ENCODE measurements at regions not wholly inside any gene's neighbourhood (a gene's known extent, or its start where the extent isn't known, plus 50 kb on each side); places are given as distances from the start of the nearest gene placed in this dataset.

- Histone ChIP-seq H3K27me3 (ENCODE audit: insufficient read depth, low read depth, low read length) (no peaks in the 10 kb centered on the region), H3K4me3 (ENCODE audit: low read length) (no peak overlapping the region), H3K79me2 (replicated peaks; ENCODE audit: insufficient read depth, low read length) (no peaks in the 10 kb centered on the region), H3K9me2 (ENCODE audit: insufficient read depth, low read length) (no peaks in the 10 kb centered on the region), H3K4me2 (ENCODE audit: low read length) (no peak overlapping the region), H3K9me3 (ENCODE audit: low read length) (no peaks in the 10 kb centered on the region), H3K9ac (ENCODE audit: low read length) (no peak overlapping the region), H3K36me3 (ENCODE audit: insufficient read depth, low read length) (no peaks in the 10 kb centered on the region), H2AFZ (ENCODE audit: low read depth, low read length) (no peak overlapping the region), H3K27ac (ENCODE audit: low read length) (no peak overlapping the region), H3F3A (ENCODE audit: insufficient read depth, low read length, poor library complexity, severe bottlenecking) (no peaks in the 10 kb centered on the region), H4K20me1 (ENCODE audit: insufficient read depth) (no peaks in the 10 kb centered on the region)
- TF ChIP-seq REST (IDR thresholded peaks at IDR 0.05; ENCODE audit: borderline replicate concordance) (no peak), CTCF (IDR thresholded peaks at IDR 0.05; ENCODE audit: poor library complexity, severe bottlenecking) (no peak)
Measured at GRCh38 chr4:123913598-123913997, 517.0 kb downstream of the SPRY1 start.

- Histone ChIP-seq H3K27me3 (ENCODE audit: insufficient read depth, low read depth, low read length) (no peaks in the 10 kb centered on the region), H3K9me3 (ENCODE audit: low read length) (no peaks in the 10 kb centered on the region), H3K79me2 (replicated peaks; ENCODE audit: insufficient read depth, low read length) (no peaks in the 10 kb centered on the region), H3K36me3 (ENCODE audit: insufficient read depth, low read length) (no peaks in the 10 kb centered on the region), H3K4me2 (ENCODE audit: low read length) (no peak overlapping the region), H3F3A (ENCODE audit: insufficient read depth, low read length, poor library complexity, severe bottlenecking) (no peaks in the 10 kb centered on the region), H3K27ac (ENCODE audit: low read length) (no peak overlapping the region), H3K9me2 (ENCODE audit: insufficient read depth, low read length) (no peaks in the 10 kb centered on the region), H3K9ac (ENCODE audit: low read length) (no peak overlapping the region), H2AFZ (ENCODE audit: low read depth, low read length) (no peak overlapping the region), H3K4me3 (ENCODE audit: low read length) (no peak overlapping the region), H4K20me1 (ENCODE audit: insufficient read depth) (no peaks in the 10 kb centered on the region)
- TF ChIP-seq EZH2 (IDR thresholded peaks at IDR 0.05; ENCODE audit: borderline replicate concordance, insufficient read depth, low read length, poor library complexity, severe bottlenecking) (no peak), EP300 (conservative IDR thresholded peaks at IDR 0.05; ENCODE audit: poor library complexity, severe bottlenecking) (no peak), MXI1 (conservative IDR thresholded peaks at IDR 0.05; ENCODE audit: poor library complexity, severe bottlenecking) (no peak), REST (IDR thresholded peaks at IDR 0.05; ENCODE audit: borderline replicate concordance) (no peak), SMC3 (conservative IDR thresholded peaks at IDR 0.05; ENCODE audit: poor library complexity) (no peak), TAF1 (IDR thresholded peaks at IDR 0.05; ENCODE audit: low read depth) (no peak), CTCF (IDR thresholded peaks at IDR 0.05; ENCODE audit: poor library complexity, severe bottlenecking) (no peak), RAD21 (conservative IDR thresholded peaks at IDR 0.05) (no peak), POLR2AphosphoS5 (IDR thresholded peaks at IDR 0.05) (no peak)
Measured at GRCh38 chr4:123916821-123917220, 520.2 kb downstream of the SPRY1 start.

Measured in neural cell (in vitro differentiated cells).